Ovary (tissue), 3 donors: ENCODE measurements at regions not wholly inside any gene's neighbourhood (a gene's known extent, or its start where the extent isn't known, plus 50 kb on each side); places are given as distances from the start of the nearest gene placed in this dataset.

Source experiments
- POLR2A ChIP-seq: fragments of 450-650 bp; IDR thresholded peaks from one replicate; pipeline ENCODE4 v1.6.1; 2017; ENCODE audit warnings: antibody characterized with exemption, mild to moderate bottlenecking, moderate library complexity
- TF ChIP-seq, protein P1 (sequence below), 3 donors: fragments of 450-650 bp in 2 of 3; fragments of 200-600 bp in 1 of 3; IDR thresholded peaks; one replicate each; pipeline versions ENCODE4 v1.5.1 to v1.8.0; 2016 to 2022; ENCODE audit warnings: antibody characterized with exemption in 3 of 3, mild to moderate bottlenecking in 1 of 3
- donor health status: DM: no; HTN: no; CAD: no.

DNA sequence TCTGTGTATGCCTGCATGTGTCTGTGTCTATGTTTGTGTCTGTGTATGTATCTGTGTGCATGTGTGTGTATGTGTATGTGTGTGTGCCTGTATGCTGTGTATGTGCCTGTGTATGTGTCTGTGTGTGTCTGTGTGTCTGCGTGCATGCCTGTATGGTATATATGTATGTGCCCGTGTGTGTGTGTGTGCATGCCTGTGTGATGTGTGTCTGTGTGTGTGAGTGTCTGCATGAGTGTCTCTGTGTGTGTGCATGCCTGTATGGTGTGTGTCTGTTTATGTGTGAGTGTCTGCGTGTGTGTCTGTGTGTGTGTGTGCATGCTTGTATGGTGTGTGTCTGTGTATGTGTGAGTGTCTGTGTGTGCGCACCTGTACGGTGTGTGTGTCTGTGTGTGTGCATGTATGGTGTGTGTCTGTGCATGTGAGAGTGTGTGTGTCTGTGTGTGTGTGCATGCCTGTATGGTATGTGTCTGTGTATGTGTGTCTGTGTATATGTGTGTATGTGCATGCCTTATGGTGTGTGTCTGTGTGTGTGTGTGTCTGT lies 137.1 kb upstream of the IRX2 start:
- TF ChIP-seq POLR2A, result no peak
- TF ChIP-seq, protein P1, sequence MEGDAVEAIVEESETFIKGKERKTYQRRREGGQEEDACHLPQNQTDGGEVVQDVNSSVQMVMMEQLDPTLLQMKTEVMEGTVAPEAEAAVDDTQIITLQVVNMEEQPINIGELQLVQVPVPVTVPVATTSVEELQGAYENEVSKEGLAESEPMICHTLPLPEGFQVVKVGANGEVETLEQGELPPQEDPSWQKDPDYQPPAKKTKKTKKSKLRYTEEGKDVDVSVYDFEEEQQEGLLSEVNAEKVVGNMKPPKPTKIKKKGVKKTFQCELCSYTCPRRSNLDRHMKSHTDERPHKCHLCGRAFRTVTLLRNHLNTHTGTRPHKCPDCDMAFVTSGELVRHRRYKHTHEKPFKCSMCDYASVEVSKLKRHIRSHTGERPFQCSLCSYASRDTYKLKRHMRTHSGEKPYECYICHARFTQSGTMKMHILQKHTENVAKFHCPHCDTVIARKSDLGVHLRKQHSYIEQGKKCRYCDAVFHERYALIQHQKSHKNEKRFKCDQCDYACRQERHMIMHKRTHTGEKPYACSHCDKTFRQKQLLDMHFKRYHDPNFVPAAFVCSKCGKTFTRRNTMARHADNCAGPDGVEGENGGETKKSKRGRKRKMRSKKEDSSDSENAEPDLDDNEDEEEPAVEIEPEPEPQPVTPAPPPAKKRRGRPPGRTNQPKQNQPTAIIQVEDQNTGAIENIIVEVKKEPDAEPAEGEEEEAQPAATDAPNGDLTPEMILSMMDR (IDR thresholded peaks at IDR 0.05), result no peak
